Glutamatergic neuron (in vitro differentiated cells): ENCODE measurements at regions not wholly inside any gene's neighbourhood (a gene's known extent, or its start where the extent isn't known, plus 50 kb on each side); places are given as distances from the start of the nearest gene placed in this dataset.

ENCODE experiments used
- DNase-seq: peaks from one replicate; pipeline ENCODE4 v3.0.0; 2022
- H3K27ac Mint-ChIP-seq: one replicate; pipeline ENCODE4 v1.8.0; 2020; ENCODE audit warnings: mild to moderate bottlenecking, mixed read lengths, inconsistent platforms; ENCODE audit not compliant: unreplicated experiment
- H3K27me3 Mint-ChIP-seq: one replicate; pipeline ENCODE4 v1.8.0; 2020; ENCODE audit warnings: mild to moderate bottlenecking, moderate library complexity, mixed read lengths, inconsistent platforms; ENCODE audit not compliant: unreplicated experiment
- H3K36me3 Mint-ChIP-seq: one replicate; pipeline ENCODE4 v1.8.0; 2020; ENCODE audit warnings: mild to moderate bottlenecking, mixed read lengths, inconsistent platforms; ENCODE audit not compliant: unreplicated experiment
- H3K4me1 Mint-ChIP-seq: one replicate; pipeline ENCODE4 v1.8.0; 2020; ENCODE audit warnings: mild to moderate bottlenecking, low read depth, mixed read lengths, inconsistent platforms; ENCODE audit not compliant: unreplicated experiment
- H3K4me3 Mint-ChIP-seq: one replicate; pipeline ENCODE4 v1.8.0; 2020; ENCODE audit warnings: mild to moderate bottlenecking, mixed read lengths, inconsistent platforms; ENCODE audit not compliant: unreplicated experiment
- H3K9me3 Mint-ChIP-seq: one replicate; pipeline ENCODE4 v1.8.0; 2020; ENCODE audit warnings: mild to moderate bottlenecking, moderate library complexity, mixed read lengths, inconsistent platforms; ENCODE audit not compliant: unreplicated experiment
- TF ChIP-seq, protein P1 (sequence below): fragments of 200-600 bp; sonication (generic); IDR thresholded peaks from one replicate; pipeline ENCODE4 v1.5.0; 2021; ENCODE audit not compliant: partially characterized antibody, unreplicated experiment

DNA sequence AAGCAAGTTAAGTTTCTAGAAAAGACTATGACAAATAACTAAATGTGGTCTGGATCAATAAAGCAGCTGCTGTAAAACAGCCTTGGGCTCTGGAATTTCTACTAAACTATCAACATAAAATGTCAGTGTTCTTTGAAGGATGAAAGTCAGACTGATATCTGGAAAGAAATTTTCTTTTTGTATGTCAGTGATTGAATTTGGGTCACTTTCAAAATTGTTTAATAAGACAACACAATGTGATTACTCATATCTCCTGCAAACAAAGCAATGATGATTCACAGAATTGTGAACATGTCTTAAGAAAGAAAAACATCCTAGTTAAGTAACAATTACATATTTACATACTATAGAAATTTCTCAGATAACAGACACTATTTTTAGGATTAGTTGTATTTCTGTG, 826.4 kb downstream of the PLA2G4A start:
- Mint-ChIP-seq H3K4me1 (peaks cover 2% of the 10 kb centered on the region), H3K27me3 (no peaks in the 10 kb centered on the region), H3K36me3 (no peaks in the 10 kb centered on the region), H3K9me3 (peaks cover under 1% of the 10 kb centered on the region), H3K4me3 (no peak overlapping the region), H3K27ac (no peak overlapping the region)
- TF ChIP-seq, protein P1, sequence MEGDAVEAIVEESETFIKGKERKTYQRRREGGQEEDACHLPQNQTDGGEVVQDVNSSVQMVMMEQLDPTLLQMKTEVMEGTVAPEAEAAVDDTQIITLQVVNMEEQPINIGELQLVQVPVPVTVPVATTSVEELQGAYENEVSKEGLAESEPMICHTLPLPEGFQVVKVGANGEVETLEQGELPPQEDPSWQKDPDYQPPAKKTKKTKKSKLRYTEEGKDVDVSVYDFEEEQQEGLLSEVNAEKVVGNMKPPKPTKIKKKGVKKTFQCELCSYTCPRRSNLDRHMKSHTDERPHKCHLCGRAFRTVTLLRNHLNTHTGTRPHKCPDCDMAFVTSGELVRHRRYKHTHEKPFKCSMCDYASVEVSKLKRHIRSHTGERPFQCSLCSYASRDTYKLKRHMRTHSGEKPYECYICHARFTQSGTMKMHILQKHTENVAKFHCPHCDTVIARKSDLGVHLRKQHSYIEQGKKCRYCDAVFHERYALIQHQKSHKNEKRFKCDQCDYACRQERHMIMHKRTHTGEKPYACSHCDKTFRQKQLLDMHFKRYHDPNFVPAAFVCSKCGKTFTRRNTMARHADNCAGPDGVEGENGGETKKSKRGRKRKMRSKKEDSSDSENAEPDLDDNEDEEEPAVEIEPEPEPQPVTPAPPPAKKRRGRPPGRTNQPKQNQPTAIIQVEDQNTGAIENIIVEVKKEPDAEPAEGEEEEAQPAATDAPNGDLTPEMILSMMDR = no peak
- DNase-seq = no peak

DNA sequence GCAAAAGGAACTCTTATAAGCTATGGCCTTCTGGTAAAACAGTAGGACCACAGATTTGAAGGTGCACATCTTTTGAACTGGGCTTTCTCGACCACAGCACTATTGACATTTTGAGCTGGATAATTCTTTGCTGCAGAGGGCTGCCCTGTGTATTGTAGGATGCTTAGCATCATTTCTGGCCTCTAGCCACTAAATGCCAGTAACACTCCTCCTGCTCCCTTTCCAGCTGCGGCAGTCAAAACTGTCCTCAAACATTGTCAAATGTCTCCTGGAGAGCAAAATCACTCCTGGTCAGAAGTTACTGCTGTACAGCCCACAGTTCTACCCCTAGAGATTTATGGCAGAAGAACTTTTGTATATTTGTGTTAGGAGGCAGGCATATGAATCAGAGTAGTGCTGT, 836.7 kb downstream of the PLA2G4A start:
- Mint-ChIP-seq H3K27me3 (no peaks in the 10 kb centered on the region), H3K36me3 (no peaks in the 10 kb centered on the region), H3K4me1 (no peaks in the 10 kb centered on the region), H3K27ac (no peak overlapping the region), H3K4me3 (no peak overlapping the region), H3K9me3 (no peaks in the 10 kb centered on the region)
- DNase-seq = no peak
- TF ChIP-seq, protein P1 = no peak

DNA sequence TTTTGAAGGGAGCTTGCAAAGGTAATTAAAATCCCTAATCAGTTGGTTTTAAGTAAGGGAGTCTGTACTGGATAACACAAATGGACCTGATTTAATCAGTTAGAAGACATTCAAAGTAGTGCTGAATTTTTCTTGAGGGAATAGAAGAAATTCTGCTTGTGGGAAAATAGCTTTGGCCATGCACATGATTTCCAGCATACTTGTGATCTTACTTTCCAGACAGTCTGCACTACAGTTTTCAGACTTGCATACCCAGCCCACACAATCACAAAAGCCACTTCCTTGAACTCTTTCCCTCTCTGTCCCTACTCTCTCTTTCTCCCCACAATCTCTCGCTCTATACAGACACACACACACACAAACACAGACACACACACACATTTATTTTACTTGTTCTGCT, 852.1 kb downstream of the PLA2G4A start:
- Mint-ChIP-seq H3K9me3 (no peaks in the 10 kb centered on the region), H3K4me3 (no peak overlapping the region), H3K27me3 (no peaks in the 10 kb centered on the region), H3K4me1 (peaks cover 4% of the 10 kb centered on the region), H3K36me3 (no peaks in the 10 kb centered on the region), H3K27ac (no peak overlapping the region)
- TF ChIP-seq, protein P1 = no peak
- DNase-seq = no peak

GRCh38 chr1:187682112-187682511, 853.4 kb downstream of the PLA2G4A start:
- TF ChIP-seq, protein P1 = no peak
- H3K27me3 Mint-ChIP-seq = no peaks in the 10 kb centered on the region
- H3K9me3 Mint-ChIP-seq = no peaks in the 10 kb centered on the region
- DNase-seq = no peak
- no peak overlapping the region for H3K27ac Mint-ChIP-seq
- H3K36me3 Mint-ChIP-seq = no peaks in the 10 kb centered on the region
- no peak overlapping the region for H3K4me3 Mint-ChIP-seq
- H3K4me1 Mint-ChIP-seq = peaks cover 4% of the 10 kb centered on the region

DNA sequence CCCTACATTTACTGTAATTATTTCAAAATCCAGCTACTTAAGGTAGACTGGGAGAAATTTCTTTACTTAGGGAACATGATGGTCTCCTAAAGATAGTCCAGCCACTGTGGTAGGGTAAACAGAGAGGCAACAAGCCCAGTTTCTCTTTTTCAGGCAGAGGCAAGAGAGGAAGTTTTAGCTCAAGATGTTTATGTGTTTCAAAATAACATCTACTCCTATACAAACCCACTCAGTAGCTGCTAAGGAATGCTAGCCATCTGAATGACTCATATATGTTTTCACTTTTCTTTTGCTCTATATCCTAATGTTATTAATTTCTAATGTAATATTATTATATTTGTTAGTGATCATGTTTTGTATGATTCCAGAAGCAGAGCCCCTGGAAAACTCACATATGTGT, 856.6 kb downstream of the PLA2G4A start:
- Mint-ChIP-seq H3K9me3 (no peaks in the 10 kb centered on the region), H3K4me3 (no peak overlapping the region), H3K27me3 (no peaks in the 10 kb centered on the region), H3K36me3 (no peaks in the 10 kb centered on the region), H3K27ac (no peak overlapping the region), H3K4me1 (peaks cover 4% of the 10 kb centered on the region)
- TF ChIP-seq, protein P1 = no peak
- DNase-seq = no peak
